ENCODE measurements at regions not wholly inside any gene's neighbourhood (a gene's known extent, or its start where the extent isn't known, plus 50 kb on each side); places are given as distances from the start of the nearest gene placed in this dataset.

GRCh38 chr10:123270221-123270620 is 116.0 kb downstream of the BUB3 start:
- no peak overlapping the region for H4K8ac ChIP-seq (ENCODE audit: extremely low read depth, insufficient read depth, low read length)
- no peak overlapping the region for H3K18ac ChIP-seq (ENCODE audit: extremely low read depth, low read length)
- 94% methylated on average over 2 of the region's 2 CpGs; no CpG with 5 or more reads in 1 of the 2 experiments for WGBS, 2 experiments (ENCODE audit: extremely low coverage in 1 of 2, insufficient coverage in 1 of 2, insufficient read length in 1 of 2, insufficient replicate concordance in 2 of 2, low coverage in 1 of 2, low lambda C conversion rate in 2 of 2, missing lambda C conversion rate in 1 of 2)
- no peak overlapping the region for H2BK20ac ChIP-seq (ENCODE audit: low read length)
- H4K5ac ChIP-seq (ENCODE audit: insufficient read length, low read depth, low read length) = no peak overlapping the region
- H2AFZ ChIP-seq (ENCODE audit: low read length) = no peak overlapping the region
- no peaks in the 10 kb centered on the region for H4K20me1 ChIP-seq (replicated peaks in 1 of 2; ENCODE audit: control insufficient read depth in 1 of 2, insufficient read depth in 2 of 2, low read length in 2 of 2)
- peaks cover 0 to 3% (median 0%) of the 10 kb centered on the region in 4 experiments; a peak in 2 of 7 replicates for H3K4me1 ChIP-seq (replicated peaks in 1 of 4; ENCODE audit: control insufficient read depth in 3 of 4, insufficient read depth in 4 of 4, low read length in 3 of 4)
- H3K4ac ChIP-seq (replicated peaks; ENCODE audit: insufficient read length, low read depth, low read length) = no peak overlapping the region
- no peaks in the 10 kb centered on the region for H3K27me3 ChIP-seq (replicated peaks in 1 of 4; ENCODE audit: control insufficient read depth in 3 of 4, extremely low read depth in 1 of 4, insufficient read depth in 3 of 4, low read length in 3 of 4)
- H3K56ac ChIP-seq (replicated peaks; ENCODE audit: insufficient read length, low read depth, low read length) = no peak overlapping the region
- ChIA-PET POLR2A (ENCODE audit: partially characterized antibody) (no interaction called here), CTCF (ENCODE audit: partially characterized antibody) (interaction anchor here (1.0 to 2.6 kb wide), 2 partner anchors 12 to 14 kb away, joined by 3 to 11 read pairs; no protein-coding TSS in a partner anchor)
- no peak overlapping the region for H2BK5ac ChIP-seq (ENCODE audit: low read depth, low read length)
- DNase-seq (ENCODE audit: low read depth in 1 of 2, low spot score in 2 of 2) (no peak), FAIRE-seq (no peak)
- H2BK15ac ChIP-seq (ENCODE audit: low read length) = no peak overlapping the region
- H3K27ac ChIP-seq (ENCODE audit: low read depth, low read length) = no peak overlapping the region
- no peak overlapping the region for H4K91ac ChIP-seq (replicated peaks; ENCODE audit: insufficient read length, low read length)
- H3K36me3 ChIP-seq (ENCODE audit: control insufficient read depth in 2 of 4, insufficient read depth in 4 of 4, low read length in 3 of 4) = no peaks in the 10 kb centered on the region
- H3K79me2 ChIP-seq (ENCODE audit: control insufficient read depth in 1 of 2, insufficient read depth in 2 of 2, low read length in 2 of 2) = no peaks in the 10 kb centered on the region
- H3K4me2 ChIP-seq (ENCODE audit: insufficient read depth in 1 of 2, low read depth in 2 of 2, low read length in 2 of 2) = no peak overlapping the region
- H3K9ac ChIP-seq (replicated peaks in 1 of 4; ENCODE audit: extremely low read depth in 1 of 4, low read depth in 3 of 4, low read length in 3 of 4) = no peak overlapping the region
- H2BK120ac ChIP-seq (replicated peaks; ENCODE audit: low read depth, low read length) = no peak overlapping the region
- H3K4me3 ChIP-seq (ENCODE audit: extremely low read depth in 1 of 4, insufficient read depth in 2 of 4, low read depth in 3 of 4, low read length in 4 of 4) = no peak overlapping the region
- no peak overlapping the region for H2AK5ac ChIP-seq (ENCODE audit: low read depth, low read length)
- H3K23me2 ChIP-seq (ENCODE audit: low read depth, low read length) = no peaks in the 10 kb centered on the region
- TF ChIP-seq E2F6 (IDR thresholded peaks at IDR 0.05) (no peak), FOSL1 (IDR thresholded peaks at IDR 0.05; ENCODE audit: insufficient read depth, low read depth, low read length) (no peak), YY1 (IDR thresholded peaks at IDR 0.05; ENCODE audit: low read depth, low read length) (no peak), RAD21 (IDR thresholded peaks at IDR 0.05 in 1 of 2, conservative IDR thresholded peaks at IDR 0.05 in 1 of 2; ENCODE audit: low read depth in 2 of 2, low read length in 2 of 2) (no peak)
- H3K79me1 ChIP-seq (ENCODE audit: low read depth, low read length) = no peaks in the 10 kb centered on the region
- H3K9me3 ChIP-seq (ENCODE audit: insufficient read depth in 2 of 2, low read depth in 1 of 2, low read length in 1 of 2) = no peaks in the 10 kb centered on the region
- H2BK12ac ChIP-seq (ENCODE audit: low read depth, low read length) = no peak overlapping the region
- H3K14ac ChIP-seq (ENCODE audit: insufficient read length) = no peak overlapping the region
- H3K23ac ChIP-seq (ENCODE audit: insufficient read length) = no peak overlapping the region

Measured in H1 (cell line).